ENCODE measurements at regions not wholly inside any gene's neighbourhood (a gene's known extent, or its start where the extent isn't known, plus 50 kb on each side); places are given as distances from the start of the nearest gene placed in this dataset.

DNA sequence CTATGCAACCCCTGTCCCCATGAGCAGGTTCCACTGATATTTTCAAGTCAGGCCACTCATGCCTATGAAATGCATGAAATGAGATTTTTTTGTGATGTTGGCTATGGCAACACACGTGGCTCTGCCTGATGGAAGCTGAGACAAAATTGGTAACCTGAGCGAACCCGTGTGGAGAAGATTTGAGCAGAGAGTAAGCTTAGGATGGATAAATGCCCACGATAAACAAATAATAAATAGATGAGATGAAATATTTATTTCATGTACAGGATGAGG lies 153.4 kb upstream of the IER5L start (continued):
- TF ChIP-seq CHD7 (IDR thresholded peaks at IDR 0.05; ENCODE audit: insufficient replicate concordance, low read length) (no peak), TCF12 (IDR thresholded peaks at IDR 0.05; ENCODE audit: low read depth, low read length) (no peak), SP1 (IDR thresholded peaks at IDR 0.05; ENCODE audit: low read depth, low read length) (no peak), EZH2 (IDR thresholded peaks at IDR 0.05; ENCODE audit: low read depth, low read length, severe bottlenecking) (no peak), NRF1 (IDR thresholded peaks at IDR 0.05; ENCODE audit: low read depth, low read length) (no peak), CEBPB (IDR thresholded peaks at IDR 0.05; ENCODE audit: low read depth, low read length) (no peak), ZNF274 (IDR thresholded peaks at IDR 0.05; ENCODE audit: borderline replicate concordance, extremely low read depth, low read length) (no peak), EP300 (IDR thresholded peaks at IDR 0.05; ENCODE audit: borderline replicate concordance in 1 of 2, low read depth in 2 of 2, low read length in 2 of 2) (no peak), SUZ12 (IDR thresholded peaks at IDR 0.05; ENCODE audit: low read length) (no peak), ATF2 (IDR thresholded peaks at IDR 0.05; ENCODE audit: low read length) (no peak)
- TF ChIP-seq, protein P1, sequence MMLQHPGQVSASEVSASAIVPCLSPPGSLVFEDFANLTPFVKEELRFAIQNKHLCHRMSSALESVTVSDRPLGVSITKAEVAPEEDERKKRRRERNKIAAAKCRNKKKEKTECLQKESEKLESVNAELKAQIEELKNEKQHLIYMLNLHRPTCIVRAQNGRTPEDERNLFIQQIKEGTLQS (IDR thresholded peaks at IDR 0.05; ENCODE audit: insufficient read depth, low read depth, low read length): no peak
